Esophagus squamous epithelium (tissue), 4 donors: ENCODE measurements at regions not wholly inside any gene's neighbourhood (a gene's known extent, or its start where the extent isn't known, plus 50 kb on each side); places are given as distances from the start of the nearest gene placed in this dataset.

Experiments used
- POLR2A ChIP-seq, 4 donors: fragments of 450-650 bp; IDR thresholded peaks; one replicate each; pipeline ENCODE4 v1.6.1; 2017; ENCODE audit warnings: antibody characterized with exemption in 4 of 4, mild to moderate bottlenecking in 4 of 4, moderate library complexity in 3 of 4
- TF ChIP-seq, protein P1 (sequence below), 6 experiments: fragments of 450-650 bp in 4 of 6; fragments of 200-600 bp in 2 of 6; sonication (generic) in 2 of 6; IDR thresholded peaks; one replicate each; pipeline ENCODE4 v1.5.1; 2016 to 2019; ENCODE audit warnings: antibody characterized with exemption in 6 of 6, mild to moderate bottlenecking in 4 of 6, moderate library complexity in 4 of 6

- no peak for TF ChIP-seq POLR2A (IDR thresholded peaks at IDR 0.05)
- TF ChIP-seq, protein P1, sequence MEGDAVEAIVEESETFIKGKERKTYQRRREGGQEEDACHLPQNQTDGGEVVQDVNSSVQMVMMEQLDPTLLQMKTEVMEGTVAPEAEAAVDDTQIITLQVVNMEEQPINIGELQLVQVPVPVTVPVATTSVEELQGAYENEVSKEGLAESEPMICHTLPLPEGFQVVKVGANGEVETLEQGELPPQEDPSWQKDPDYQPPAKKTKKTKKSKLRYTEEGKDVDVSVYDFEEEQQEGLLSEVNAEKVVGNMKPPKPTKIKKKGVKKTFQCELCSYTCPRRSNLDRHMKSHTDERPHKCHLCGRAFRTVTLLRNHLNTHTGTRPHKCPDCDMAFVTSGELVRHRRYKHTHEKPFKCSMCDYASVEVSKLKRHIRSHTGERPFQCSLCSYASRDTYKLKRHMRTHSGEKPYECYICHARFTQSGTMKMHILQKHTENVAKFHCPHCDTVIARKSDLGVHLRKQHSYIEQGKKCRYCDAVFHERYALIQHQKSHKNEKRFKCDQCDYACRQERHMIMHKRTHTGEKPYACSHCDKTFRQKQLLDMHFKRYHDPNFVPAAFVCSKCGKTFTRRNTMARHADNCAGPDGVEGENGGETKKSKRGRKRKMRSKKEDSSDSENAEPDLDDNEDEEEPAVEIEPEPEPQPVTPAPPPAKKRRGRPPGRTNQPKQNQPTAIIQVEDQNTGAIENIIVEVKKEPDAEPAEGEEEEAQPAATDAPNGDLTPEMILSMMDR (IDR thresholded peaks at IDR 0.05) = no peak
Observed at GRCh38 chr16:85510041-85510659, 103.0 kb upstream of the GSE1 start.
